HG03045 (cell line): ENCODE measurements at regions not wholly inside any gene's neighbourhood (a gene's known extent, or its start where the extent isn't known, plus 50 kb on each side); places are given as distances from the start of the nearest gene placed in this dataset.
"Not testable (repeated sequence)": the region's sequence is repeated elsewhere in the genome, so short reads cannot be mapped to it uniquely, and the experiment has no call there.

Experiments used
- ATAC-seq: cut with Tn5 transposase; IDR thresholded peaks from one replicate; pipeline ENCODE4 v1.9.1; 2021; ENCODE audit warnings: mild to moderate bottlenecking, moderate library complexity; ENCODE audit not compliant: unreplicated experiment

GRCh38 chr20:39752262-39752876 is 790.2 kb downstream of the DHX35 start:
- no peak for ATAC-seq

- ATAC-seq = no peak
Measured at GRCh38 chr20:39751557-39752137, 789.5 kb downstream of the DHX35 start.

- no peak for ATAC-seq
Measured at GRCh38 chr20:39745380-39745779, 783.2 kb downstream of the DHX35 start.

GRCh38 chr20:39738651-39739050 is 776.5 kb downstream of the DHX35 start:
- no peak for ATAC-seq

GRCh38 chr20:39736434-39737327 is 774.5 kb downstream of the DHX35 start:
- no peak for ATAC-seq

- not testable (repeated sequence) for ATAC-seq
Measured at GRCh38 chr20:39725513-39725912, 763.4 kb downstream of the DHX35 start.

DNA sequence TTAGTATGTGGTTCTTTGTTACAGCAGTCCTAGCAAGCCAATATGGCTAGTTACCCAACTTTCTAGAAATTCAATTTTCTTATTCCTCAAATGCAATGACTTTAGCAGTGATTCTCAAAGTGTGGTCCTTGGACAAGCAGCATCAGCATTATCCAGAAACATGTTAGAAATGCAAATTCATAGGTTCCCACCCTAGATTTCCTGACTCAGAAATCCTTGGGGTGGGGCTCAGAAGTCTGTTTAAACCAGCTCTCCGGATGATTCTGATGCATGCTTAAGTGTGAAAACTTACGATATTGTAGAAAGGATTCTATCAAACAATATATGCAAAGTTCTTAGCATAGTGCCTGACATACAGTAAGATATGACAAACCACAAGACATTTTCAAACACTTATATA is 757.1 kb downstream of the DHX35 start:
- ATAC-seq = no peak

DNA sequence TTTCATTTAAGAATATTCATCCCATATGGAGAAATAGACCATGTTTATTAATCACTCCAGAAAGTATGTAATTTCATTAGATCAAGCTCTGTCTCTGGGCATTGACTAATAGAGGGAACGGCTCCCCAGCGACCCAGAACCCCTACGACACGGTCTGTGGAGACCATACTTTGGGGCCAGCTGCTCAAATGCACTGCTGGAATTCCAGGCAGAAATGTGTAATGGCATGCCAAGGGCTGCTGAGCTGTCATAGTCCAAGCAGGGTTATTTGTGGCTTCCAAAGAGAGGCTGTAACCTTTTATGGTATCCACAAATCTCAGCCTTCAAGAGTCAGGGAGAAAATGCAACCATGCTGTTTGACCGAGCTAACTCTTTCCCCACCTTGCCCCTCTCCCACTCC is 755.8 kb downstream of the DHX35 start:
- no peak for ATAC-seq

DNA sequence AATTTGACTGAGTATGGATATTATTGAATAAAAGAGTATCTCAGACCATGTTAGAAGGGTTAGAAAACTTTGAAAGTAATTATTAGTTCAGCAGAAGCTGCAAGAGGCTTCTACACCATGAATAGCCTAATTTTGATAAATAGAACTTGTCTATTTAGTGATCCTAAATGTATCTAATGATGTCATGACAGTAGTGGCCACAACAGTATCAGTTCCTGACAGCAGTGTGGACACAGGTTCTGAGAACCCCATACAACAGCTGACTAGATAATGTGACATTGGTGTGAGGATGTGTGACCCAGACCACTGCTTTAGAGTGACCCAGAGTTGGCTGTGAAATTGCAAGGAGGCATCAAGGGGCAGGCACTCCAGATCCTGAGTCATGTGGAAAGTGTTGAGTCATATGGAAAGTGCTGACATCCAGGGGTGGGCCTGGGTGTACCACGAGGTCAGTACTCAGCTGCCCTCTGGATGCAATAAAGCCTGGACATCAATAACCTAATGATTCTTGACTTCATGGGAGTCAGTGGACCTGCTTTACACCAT is 754.7 kb downstream of the DHX35 start:
- ATAC-seq = no peak

GRCh38 chr20:39713076-39713840 is 751.1 kb downstream of the DHX35 start:
- no peak for ATAC-seq

DNA sequence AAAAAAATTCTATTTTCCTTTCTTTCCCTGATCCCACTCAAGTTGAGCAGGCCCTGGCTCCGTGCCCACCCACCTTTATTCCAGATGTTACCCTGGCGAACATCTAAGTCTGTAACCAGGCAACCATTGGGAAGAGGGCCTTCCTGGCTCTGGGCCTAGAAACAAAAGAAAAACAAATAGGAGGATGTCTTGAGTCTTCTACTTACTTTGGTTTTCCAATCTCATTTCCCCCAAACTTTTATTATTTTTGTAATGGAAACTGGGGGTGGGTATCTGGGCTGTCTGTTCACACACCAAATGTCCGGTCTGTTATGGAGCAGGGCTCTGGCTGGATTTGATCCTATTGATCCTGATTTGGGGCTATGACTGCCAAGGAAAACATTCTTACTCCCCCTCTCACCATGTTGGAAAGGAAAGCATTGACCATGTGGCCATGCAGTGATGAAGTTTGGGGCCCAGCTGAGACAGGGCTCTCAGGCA is 744.1 kb downstream of the DHX35 start:
- ATAC-seq = no peak

- ATAC-seq = no peak
Measured at GRCh38 chr20:39705032-39705431, 742.9 kb downstream of the DHX35 start.

DNA sequence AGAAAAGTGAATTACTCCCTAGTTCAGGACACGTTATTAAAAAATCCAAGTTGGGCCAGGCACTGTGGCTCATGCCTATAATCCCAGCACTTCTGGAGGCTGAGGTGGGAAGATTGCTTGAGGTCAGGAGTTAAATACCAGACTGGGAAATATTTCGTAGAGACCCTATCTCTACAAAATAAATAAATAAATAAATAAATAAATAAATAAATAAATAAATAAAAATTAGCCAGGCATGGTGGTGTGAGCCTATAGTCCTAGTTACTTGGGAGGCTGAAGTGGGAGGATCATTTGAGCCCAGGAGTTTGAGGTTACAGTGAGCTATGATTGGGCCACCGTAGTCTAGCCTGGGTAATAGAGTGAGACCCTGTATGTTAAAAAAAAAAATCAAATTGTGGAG is 741.2 kb downstream of the DHX35 start:
- not testable (repeated sequence) for ATAC-seq

GRCh38 chr20:39702701-39703349 is 740.7 kb downstream of the DHX35 start:
- no peak for ATAC-seq

- no peak for ATAC-seq
Measured at GRCh38 chr20:39700528-39700927, 738.4 kb downstream of the DHX35 start.

DNA sequence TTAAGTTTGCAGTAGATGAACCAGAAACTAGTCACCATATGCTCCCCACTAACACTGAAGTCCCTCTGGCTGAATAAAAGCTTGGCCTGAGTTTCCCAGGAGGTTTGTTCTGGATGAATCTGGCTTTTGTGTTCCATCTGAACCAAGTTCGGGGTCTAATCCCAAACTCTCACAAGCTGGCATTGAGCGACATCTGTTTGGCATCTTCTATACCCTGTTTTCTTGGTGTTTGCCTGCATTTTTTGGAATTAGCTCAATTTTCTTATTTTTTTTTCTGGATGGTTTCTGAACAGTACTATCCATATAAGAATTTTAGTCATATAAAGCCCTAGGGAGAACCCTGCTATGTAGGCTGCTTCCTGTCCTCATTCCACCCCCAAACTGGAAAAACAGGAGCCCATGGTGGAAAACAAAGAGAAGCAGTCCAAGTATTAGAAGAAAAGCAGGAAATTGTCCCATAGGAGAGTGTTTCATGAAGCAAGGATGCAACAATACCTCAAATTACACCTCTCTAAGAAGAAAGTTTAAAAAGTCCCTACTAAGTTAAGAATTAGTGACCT is 737.1 kb downstream of the DHX35 start:
- ATAC-seq = no peak

DNA sequence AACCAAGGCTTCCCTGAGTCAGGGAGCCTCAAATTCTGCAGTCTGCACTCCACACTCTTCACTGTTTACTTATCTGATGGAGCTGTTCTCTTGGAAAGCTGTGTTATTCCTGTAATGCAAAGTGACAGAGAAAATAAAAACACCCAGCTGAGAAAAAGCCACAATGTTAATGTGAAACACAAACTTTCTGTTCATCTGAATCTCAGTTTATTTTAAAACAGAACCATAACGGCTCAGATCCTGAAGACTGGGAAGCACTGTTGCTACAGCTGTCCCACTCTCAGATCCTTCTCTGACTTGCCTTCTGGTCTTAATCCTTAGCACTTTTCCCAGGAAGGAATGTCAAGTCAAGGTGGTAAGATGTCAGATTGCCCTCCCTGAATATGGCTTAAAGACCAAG is 736.6 kb downstream of the DHX35 start:
- no peak for ATAC-seq

GRCh38 chr20:39691151-39691862 is 729.2 kb downstream of the DHX35 start:
- no peak for ATAC-seq

DNA sequence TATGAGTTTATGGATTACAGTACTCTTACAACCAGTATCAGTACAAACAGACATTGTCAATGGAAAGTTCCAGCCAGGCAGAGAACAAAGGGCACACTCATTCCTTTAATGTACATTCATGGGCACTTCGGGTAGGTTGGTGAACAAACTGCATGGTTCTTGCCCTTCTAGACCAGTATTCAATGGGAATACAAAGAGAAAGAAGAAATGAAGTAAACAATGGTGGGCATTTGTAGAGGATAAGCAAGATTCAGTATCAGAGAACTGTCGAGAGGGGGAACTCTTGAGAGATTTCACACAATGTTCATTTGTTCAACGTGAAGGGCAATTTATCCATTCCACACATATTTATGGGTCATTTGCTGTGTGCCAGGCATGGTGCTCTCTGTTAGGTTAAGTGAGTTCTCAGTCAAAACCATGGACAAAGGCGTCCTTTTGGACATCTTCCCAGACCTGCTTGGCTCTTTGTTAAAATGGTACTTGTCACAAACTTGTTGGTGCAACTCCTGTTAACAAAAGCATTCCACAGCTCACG is 714.8 kb downstream of the DHX35 start:
- no peak for ATAC-seq
